ENCODE measurements at regions not wholly inside any gene's neighbourhood (a gene's known extent, or its start where the extent isn't known, plus 50 kb on each side); places are given as distances from the start of the nearest gene placed in this dataset.
A peak's percentile ranks its signal among the peaks of the same experiment; 100 is the strongest.

DNA sequence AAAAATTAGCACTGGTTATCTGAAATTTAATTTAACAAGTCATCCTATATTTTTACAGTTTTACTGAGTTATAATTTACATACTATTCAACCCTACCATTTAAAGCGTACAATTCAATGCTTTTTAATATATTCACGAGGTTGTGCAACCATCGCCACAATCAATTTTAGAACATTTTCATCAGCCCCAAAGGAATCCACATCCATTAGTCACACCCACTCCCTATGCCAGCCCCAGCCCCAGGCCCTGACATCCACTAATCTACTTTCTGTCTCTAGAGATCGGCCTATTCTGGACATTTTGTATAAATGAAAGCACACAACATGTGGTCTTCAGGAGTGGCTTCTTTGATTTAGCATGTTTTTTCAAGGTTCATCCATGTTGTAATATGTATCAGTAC is 134.7 kb downstream of the PSMG1 start:
- Mint-ChIP-seq H3K4me1 (ENCODE audit: low read depth in 2 of 2) (no peaks in the 10 kb centered on the region), H3K27ac (no peak overlapping the region), H3K27me3 (peaks cover 0 to 6% of the 10 kb centered on the region in 2 donors), H3K36me3 (no peaks in the 10 kb centered on the region), H3K9me3 (no peaks in the 10 kb centered on the region), H3K4me3 (no peak overlapping the region)
- ATAC-seq, result no peak
- no peak for DNase-seq (ENCODE audit: low spot score)

DNA sequence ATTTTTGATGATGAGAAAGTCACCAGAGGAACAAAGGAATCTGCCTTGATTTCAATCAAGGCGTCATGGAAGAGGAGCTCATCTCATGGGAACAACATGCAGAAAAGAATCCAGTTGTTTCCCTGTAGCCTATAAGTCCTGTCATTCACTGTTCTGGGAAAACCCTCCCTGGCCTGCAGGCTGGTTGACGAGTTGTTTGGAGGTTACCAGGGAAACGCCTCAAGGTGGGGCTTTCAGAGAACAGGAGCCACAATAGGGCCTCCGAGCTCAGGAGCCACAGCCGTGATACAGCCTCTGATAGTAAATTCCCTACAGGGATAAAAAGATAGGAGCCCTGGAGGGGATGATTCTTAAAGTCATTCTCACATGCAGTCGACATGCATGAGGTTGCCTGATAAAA is 135.2 kb downstream of the PSMG1 start:
- DNase-seq (ENCODE audit: low spot score) (no peak), ATAC-seq (no peak)
- Mint-ChIP-seq H3K36me3 (no peaks in the 10 kb centered on the region), H3K9me3 (no peaks in the 10 kb centered on the region), H3K4me3 (no peak overlapping the region), H3K27me3 (peaks cover 0 to 4% of the 10 kb centered on the region in 2 donors), H3K27ac (no peak overlapping the region), H3K4me1 (ENCODE audit: low read depth in 2 of 2) (no peaks in the 10 kb centered on the region)

GRCh38 chr21:39047046-39047445 is 136.2 kb downstream of the PSMG1 start:
- Mint-ChIP-seq H3K27ac (no peak overlapping the region), H3K9me3 (no peaks in the 10 kb centered on the region), H3K36me3 (no peaks in the 10 kb centered on the region), H3K4me3 (no peak overlapping the region), H3K27me3 (peaks cover 0 to 4% of the 10 kb centered on the region in 2 donors), H3K4me1 (ENCODE audit: low read depth in 2 of 2) (no peaks in the 10 kb centered on the region)
- no peak for DNase-seq (ENCODE audit: low spot score)
- no peak for ATAC-seq

GRCh38 chr21:39046236-39046916 is 136.9 kb downstream of the PSMG1 start:
- H3K9me3 Mint-ChIP-seq, result no peaks in the 10 kb centered on the region
- H3K27me3 Mint-ChIP-seq, result peaks cover 0 to 4% of the 10 kb centered on the region in 2 donors
- H3K36me3 Mint-ChIP-seq, result no peaks in the 10 kb centered on the region
- no peaks in the 10 kb centered on the region for H3K4me1 Mint-ChIP-seq (ENCODE audit: low read depth in 2 of 2)
- no peak for ATAC-seq
- no peak for DNase-seq (ENCODE audit: low spot score)
- no peak overlapping the region for H3K4me3 Mint-ChIP-seq
- no peak overlapping the region for H3K27ac Mint-ChIP-seq

- no peaks in the 10 kb centered on the region for H3K36me3 Mint-ChIP-seq
- no peak overlapping the region for H3K4me3 Mint-ChIP-seq
- no peak overlapping the region for H3K27ac Mint-ChIP-seq
- peak in 1 of 2 donors; percentile 41 for ATAC-seq
- DNase-seq (ENCODE audit: low spot score), result no peak
- no peaks in the 10 kb centered on the region for H3K9me3 Mint-ChIP-seq
- H3K4me1 Mint-ChIP-seq (ENCODE audit: low read depth in 2 of 2), result peaks cover 0 to 3% of the 10 kb centered on the region in 2 donors
- H3K27me3 Mint-ChIP-seq, result peaks cover 0 to 11% of the 10 kb centered on the region in 2 donors
These were observed 141.4 kb downstream of the PSMG1 start for GRCh38 chr21:39041816-39042215.

DNA sequence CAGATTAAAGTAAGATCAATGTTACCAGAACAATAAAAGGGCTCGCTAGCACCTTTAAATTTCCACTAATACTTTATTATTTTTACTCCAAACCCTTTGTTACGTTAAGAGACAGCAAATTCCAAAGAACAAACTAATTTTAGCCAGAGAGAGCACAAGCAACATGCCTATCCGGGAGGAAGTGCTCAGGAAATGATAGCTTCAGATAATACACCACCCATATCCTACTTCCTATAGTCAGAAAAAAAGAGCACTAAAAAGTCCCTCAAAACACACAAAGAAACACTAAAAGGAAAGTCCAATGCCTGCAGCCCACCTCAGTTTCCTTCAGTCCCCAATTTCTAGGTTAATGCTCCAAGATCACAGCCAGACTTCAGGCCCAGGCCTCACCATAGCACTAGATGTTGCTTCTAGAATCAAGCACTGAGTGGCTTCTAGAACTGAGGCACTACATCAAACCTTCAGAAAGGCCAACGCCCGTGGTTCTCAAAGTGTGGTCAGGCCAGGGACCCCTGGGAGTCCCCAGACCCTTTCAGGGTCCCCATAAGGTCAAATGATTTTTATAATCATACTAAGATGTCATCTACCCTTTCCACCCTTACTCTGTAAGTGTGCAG is 142.6 kb downstream of the PSMG1 start:
- H3K36me3 Mint-ChIP-seq, result no peaks in the 10 kb centered on the region
- DNase-seq (ENCODE audit: low spot score), result no peak
- peaks cover 0 to 3% of the 10 kb centered on the region in 2 donors for H3K4me1 Mint-ChIP-seq (ENCODE audit: low read depth in 2 of 2)
- no peak overlapping the region for H3K27ac Mint-ChIP-seq
- no peak overlapping the region for H3K4me3 Mint-ChIP-seq
- H3K9me3 Mint-ChIP-seq, result no peaks in the 10 kb centered on the region
- peaks cover 5 to 15% of the 10 kb centered on the region in 2 donors for H3K27me3 Mint-ChIP-seq
- no peak for ATAC-seq

- DNase-seq (ENCODE audit: low spot score) (no peak), ATAC-seq (no peak)
- Mint-ChIP-seq H3K27me3 (peaks cover 21 to 25% of the 10 kb centered on the region in 2 donors), H3K4me3 (no peak overlapping the region), H3K4me1 (ENCODE audit: low read depth in 2 of 2) (peaks cover 0 to 3% of the 10 kb centered on the region in 2 donors), H3K27ac (no peak overlapping the region), H3K36me3 (no peaks in the 10 kb centered on the region), H3K9me3 (no peaks in the 10 kb centered on the region)
These were observed 145.3 kb downstream of the PSMG1 start for GRCh38 chr21:39037807-39038405.

DNA sequence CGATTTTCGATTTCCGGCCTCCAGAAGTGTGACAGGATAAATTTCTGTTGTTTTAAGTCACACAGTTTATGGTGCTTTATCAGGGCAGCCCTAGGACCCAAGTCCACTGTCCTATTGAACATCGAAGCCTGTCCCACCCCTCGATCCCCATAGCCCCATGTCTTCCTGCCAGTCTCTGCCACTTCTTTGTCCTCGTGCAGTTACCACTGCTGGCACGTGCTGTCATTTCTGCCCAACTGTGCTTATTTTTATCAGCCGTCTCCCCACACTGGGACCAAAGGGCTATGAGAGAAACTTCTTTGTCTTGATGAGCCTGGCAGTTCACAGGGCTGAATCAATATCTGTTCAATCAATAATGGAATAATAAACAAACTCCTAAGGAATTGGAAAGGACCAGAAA is 146.7 kb downstream of the PSMG1 start:
- ATAC-seq (no peak), DNase-seq (ENCODE audit: low spot score) (no peak)
- no peak overlapping the region for H3K4me3 Mint-ChIP-seq
- peaks cover 0 to 3% of the 10 kb centered on the region in 2 donors for H3K4me1 Mint-ChIP-seq (ENCODE audit: low read depth in 2 of 2)
- no peaks in the 10 kb centered on the region for H3K36me3 Mint-ChIP-seq
- no peak overlapping the region for H3K27ac Mint-ChIP-seq
- peaks cover 28% of the 10 kb centered on the region in 2 donors for H3K27me3 Mint-ChIP-seq
- H3K9me3 Mint-ChIP-seq, result no peaks in the 10 kb centered on the region

- DNase-seq (ENCODE audit: low spot score) (no peak), ATAC-seq (no peak)
- no peaks in the 10 kb centered on the region for H3K4me1 Mint-ChIP-seq (ENCODE audit: low read depth in 2 of 2)
- peaks cover 34 to 36% of the 10 kb centered on the region in 2 donors for H3K27me3 Mint-ChIP-seq
- H3K27ac Mint-ChIP-seq, result no peak overlapping the region
- no peaks in the 10 kb centered on the region for H3K9me3 Mint-ChIP-seq
- no peak overlapping the region for H3K4me3 Mint-ChIP-seq
- no peaks in the 10 kb centered on the region for H3K36me3 Mint-ChIP-seq
These were observed 148.4 kb downstream of the PSMG1 start for GRCh38 chr21:39034590-39035536.

DNA sequence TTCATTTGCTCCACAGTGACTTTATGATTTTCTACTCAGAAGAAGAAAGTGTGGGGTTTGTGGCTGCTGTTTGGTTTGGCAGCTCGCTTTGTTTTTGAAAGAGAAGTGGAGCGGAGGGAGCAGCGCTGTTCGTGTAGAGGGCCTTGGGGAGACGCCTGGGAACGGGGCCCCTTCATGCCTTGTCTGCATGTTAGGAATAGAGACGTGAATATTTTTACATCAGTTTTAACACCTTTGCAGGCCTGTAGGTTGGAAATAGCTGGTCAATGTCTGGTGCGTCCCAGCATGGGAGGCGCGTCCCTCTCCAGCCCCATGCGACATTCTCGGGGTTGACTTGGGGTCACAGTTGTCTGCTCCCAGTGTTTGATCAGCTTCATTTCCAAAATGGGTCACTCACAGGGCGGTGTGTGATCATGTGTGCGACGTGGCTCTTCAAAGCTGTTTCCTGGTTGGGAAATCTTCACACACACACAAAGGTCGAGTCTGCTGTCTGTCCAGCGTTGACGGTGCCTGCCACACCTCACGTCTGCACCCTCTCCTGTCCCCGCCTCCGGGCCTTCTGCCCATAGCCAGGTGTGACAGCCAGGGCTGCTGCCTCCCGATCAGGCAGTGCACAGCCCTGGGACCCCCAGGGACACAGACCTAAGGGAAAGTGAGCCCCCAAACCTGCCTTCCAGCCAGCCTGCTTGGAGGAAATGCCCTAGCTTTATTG is 149.2 kb downstream of the PSMG1 start:
- no peaks in the 10 kb centered on the region for H3K9me3 Mint-ChIP-seq
- no peaks in the 10 kb centered on the region for H3K36me3 Mint-ChIP-seq
- H3K27me3 Mint-ChIP-seq, result peaks cover 34 to 36% of the 10 kb centered on the region in 2 donors
- H3K4me1 Mint-ChIP-seq (ENCODE audit: low read depth in 2 of 2), result no peaks in the 10 kb centered on the region
- peak; percentile 5 to 15 for ATAC-seq
- no peak for DNase-seq (ENCODE audit: low spot score)
- no peak overlapping the region for H3K27ac Mint-ChIP-seq
- no peak overlapping the region for H3K4me3 Mint-ChIP-seq

GRCh38 chr21:39029900-39030884 is 153.1 kb downstream of the PSMG1 start:
- Mint-ChIP-seq H3K9me3 (peaks cover 4% of the 10 kb centered on the region), H3K4me1 (ENCODE audit: low read depth in 2 of 2) (no peaks in the 10 kb centered on the region), H3K27ac (no peak overlapping the region), H3K27me3 (peaks cover 16 to 32% of the 10 kb centered on the region in 2 donors), H3K36me3 (no peaks in the 10 kb centered on the region), H3K4me3 (no peak overlapping the region)
- ATAC-seq (no peak), DNase-seq (ENCODE audit: low spot score) (no peak)

GRCh38 chr21:39029086-39029755 is 154.0 kb downstream of the PSMG1 start:
- H3K36me3 Mint-ChIP-seq, result no peaks in the 10 kb centered on the region
- H3K4me1 Mint-ChIP-seq (ENCODE audit: low read depth in 2 of 2), result no peaks in the 10 kb centered on the region
- H3K27ac Mint-ChIP-seq, result no peak overlapping the region
- H3K4me3 Mint-ChIP-seq, result no peak overlapping the region
- DNase-seq (ENCODE audit: low spot score) (no peak), ATAC-seq (no peak)
- peaks cover 4% of the 10 kb centered on the region for H3K9me3 Mint-ChIP-seq
- peaks cover 16 to 29% of the 10 kb centered on the region in 2 donors for H3K27me3 Mint-ChIP-seq

Data from natural killer cell treated with Interleukin-12 subunit alpha and Interleukin-12 subunit beta and Interleukin-15 and Interleukin-18, amount 100 ng/mL, for 72 hours (primary cell).